ENCODE measurements at regions not wholly inside any gene's neighbourhood (a gene's known extent, or its start where the extent isn't known, plus 50 kb on each side); places are given as distances from the start of the nearest gene placed in this dataset.
"Not testable (repeated sequence)": the region's sequence is repeated elsewhere in the genome, so short reads cannot be mapped to it uniquely, and the experiment has no call there.

DNA sequence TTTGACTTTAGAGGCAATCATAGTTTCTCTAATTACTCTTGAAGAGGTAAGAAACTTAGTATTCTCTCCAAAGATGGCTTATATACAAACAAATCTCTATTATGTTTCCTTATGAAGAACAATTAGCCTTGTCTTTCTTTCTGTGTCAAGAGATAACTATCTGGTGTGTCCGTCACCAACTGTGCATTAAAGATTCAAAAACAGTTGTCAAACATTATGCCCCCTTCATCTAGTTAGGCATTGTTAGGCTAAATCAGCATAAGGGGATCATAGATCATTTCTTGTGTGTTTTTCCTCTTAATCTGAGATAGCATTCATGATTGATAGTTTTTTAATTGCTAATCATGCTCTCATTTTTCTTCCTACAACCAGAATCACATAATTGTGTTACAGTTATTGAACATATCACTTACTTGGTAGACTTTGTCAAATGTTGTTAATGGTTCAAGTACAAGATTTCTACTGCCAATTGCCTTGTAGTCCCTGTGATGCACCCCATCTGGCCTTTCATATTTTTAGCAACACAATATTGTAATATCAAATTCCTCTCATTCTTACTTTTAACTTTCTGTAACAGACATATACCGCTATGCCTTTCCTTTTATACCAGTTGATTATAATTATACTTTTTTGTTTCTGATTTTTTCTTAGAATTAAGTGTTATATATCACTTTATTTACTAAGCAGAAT is 612.7 kb downstream of the SLITRK6 start:
- no peak for DNase-seq

DNA sequence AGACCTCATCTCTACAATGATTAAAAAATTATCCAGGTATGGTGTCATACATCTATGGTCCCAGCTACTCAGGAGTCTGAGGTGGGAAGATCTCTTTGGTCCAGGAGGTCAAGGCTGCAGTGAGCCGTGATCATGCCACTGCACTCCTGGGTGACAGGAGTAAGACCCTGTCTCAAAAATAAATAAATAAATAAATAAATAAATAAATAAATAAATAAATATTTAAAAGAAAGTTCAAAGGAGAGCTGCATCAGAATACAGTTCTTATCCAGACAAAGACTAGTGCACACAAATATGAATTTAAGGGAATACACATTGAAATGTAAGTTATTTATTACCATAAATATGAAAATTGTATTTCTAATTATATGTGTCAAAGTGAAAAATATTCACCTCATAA is 624.9 kb downstream of the SLITRK6 start:
- DNase-seq: no peak

DNA sequence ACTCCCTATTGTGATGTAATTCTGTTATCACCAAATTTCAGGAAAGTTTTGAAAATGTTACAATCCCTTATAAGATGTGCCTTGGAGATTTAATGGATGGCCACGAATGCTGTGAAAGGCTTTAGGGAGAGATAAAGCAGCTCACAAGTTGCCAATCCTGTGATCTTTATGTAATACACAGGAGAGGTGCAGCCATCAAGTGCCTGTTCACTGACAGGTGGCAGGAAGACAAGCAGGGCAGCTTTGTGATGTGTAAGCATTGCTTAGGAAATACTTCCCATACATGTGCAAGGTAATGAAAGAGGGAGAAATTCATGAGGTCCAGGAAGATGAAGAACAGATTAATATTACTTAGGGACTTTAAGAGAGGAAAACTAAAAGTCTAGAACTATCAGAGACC is 628.8 kb downstream of the SLITRK6 start:
- DNase-seq: no peak

DNA sequence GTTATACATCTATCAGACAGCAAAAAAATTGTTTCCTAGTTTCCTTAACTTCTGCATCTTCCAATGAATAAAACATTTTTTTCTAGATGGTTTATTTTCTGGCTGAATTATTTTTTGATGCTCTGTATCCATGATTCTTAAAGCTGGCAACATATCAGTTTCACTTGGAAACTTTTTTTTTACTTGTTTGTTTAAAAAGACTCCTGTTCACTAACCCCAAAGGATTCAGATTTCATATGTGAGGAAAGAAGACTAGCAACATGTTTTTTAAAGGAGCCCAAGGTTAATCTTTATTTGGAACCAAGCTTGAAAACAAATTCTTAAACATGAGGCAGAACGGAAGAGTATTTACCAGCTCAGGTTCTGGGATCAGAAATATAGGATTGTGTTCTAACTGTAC is 632.3 kb downstream of the SLITRK6 start:
- DNase-seq: no peak

DNA sequence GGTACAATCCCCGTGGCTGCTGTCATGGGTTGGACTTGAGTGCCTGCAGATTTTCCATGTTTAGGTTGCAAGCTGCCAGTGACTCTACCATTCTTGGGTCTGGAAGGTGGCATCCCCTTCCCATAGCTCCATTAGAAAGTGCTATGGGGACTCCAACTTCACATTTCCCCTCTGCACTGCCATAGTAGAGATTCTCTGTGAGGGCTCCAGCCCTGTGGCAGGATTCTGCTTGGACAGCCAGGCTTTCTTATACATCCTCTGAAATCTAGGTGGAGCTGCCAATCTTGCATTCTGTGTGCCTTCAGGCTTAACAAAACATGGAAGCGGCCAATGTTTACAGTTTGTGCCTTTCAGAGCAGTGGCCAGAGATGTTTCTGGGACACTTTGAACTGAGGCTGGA is 636.2 kb downstream of the SLITRK6 start:
- no peak for DNase-seq

DNA sequence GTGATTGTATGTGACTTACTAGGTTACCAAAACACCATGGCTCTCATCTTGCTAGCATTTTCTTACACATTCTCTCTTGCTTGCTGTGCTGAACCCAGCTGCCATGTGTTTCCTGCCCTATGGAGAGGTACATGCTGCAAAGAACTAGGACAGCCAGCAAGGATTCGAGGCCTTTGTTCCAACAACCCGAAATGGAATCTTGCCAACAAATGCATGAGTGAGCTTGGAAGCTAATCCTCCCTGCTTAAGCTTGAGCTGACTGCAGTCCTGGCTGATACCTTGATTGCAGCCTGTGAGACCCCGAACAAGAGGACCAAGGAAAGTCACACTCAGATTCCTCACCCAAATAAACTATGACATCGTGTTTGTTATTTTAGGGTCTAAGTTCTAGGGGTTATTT is 651.2 kb downstream of the SLITRK6 start:
- no peak for DNase-seq

DNA sequence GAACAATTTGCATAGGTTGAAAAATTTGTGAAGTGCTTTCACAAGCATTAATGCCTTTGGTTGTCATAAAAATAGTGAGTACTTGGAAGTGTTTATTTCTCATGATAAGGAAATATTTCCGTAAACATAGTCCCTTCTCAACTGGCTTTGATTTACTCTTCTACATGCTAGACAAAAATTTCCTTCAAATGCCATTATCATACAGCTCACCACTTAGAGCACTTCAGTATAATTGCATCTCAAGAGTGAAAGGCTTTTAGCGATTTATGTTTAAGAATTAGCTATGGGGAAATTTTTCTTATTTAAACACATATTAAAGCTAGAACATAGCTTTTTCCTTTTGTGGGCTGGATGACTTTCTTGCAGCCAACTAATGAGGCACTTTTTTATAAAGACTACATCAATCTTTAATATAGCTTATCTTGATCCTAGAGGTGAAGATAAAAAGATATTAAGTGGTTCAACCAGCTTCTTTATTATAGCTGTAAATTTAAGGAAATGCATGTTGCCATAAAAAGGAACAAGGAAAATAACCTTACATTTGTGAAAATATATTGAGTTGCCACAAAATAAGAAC is 656.8 kb downstream of the SLITRK6 start:
- DNase-seq: no peak

DNA sequence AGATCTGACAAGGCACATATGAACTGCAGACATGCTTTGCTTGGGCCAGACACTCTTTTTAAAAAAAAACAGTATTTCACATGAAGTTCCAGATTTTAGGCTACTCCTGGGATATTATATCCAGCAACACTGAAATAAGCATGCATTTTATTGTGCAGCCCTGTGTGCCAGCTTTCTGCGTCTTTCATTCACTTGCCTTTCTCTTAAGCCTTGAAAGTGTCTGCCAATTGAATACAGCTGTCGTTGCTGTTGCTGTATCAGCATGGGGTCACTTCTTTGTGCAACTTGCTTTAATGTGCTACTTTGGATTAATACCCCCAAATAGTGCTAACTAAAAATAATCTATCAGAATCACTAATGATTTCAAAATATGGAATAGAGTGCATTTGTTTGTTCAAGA is 657.8 kb downstream of the SLITRK6 start:
- DNase-seq: no peak

DNA sequence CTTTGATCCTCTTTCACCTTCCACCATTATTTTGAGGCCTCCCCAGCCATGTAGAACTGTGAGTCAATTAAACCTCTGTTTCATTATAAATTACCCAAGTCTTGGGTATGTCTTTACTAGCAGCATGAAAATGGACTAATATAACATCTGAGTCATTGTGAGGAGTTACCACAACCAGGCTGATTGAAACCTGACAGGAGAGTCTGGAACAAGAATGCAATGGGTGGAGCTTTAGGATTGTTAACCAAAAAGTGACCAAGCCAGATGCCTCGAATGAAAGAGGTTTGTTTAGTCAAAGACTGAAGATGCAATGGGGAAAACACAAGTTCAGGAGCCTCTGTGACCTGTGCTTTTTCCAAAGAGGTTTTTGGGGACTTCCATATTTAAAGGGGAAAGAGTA is 659.0 kb downstream of the SLITRK6 start:
- no peak for DNase-seq

DNA sequence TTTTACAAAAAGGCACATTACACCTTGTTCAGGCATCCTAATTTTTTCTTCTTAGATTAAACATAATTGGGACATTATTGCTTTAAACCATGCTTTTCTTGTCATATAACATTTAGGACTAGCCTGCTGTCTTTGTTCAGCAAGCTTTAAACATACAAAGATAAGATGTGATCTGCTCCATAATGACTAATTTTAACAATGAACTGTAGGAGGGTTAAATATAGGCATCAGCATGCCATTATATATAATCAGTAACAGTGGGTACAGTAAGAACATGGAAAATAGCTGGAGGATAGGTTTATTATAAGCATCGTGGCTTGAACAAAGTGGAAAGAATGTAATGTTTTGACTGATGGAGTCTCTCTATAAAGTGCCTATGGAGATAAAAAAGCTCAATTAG is 661.7 kb downstream of the SLITRK6 start:
- DNase-seq: no peak

DNA sequence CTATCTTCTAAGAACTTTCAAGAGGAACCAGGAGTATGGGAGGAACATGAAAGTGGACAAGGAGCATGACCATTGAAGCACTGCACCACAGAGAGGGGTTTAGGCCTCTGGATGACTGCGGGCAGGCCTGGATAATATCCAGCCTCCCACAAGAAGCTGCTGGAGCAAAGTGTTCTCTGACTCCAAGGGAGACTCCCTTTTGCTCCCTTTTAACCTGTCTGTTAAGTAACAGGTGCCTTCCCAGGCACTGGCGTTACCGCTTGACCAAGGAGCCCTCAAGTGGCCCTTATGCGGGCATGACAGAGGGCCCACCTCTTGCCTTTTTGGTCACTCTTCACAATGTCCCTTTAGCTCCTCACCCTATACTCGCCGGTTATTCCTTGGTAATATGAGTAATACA is 666.2 kb downstream of the SLITRK6 start:
- DNase-seq: no peak

DNA sequence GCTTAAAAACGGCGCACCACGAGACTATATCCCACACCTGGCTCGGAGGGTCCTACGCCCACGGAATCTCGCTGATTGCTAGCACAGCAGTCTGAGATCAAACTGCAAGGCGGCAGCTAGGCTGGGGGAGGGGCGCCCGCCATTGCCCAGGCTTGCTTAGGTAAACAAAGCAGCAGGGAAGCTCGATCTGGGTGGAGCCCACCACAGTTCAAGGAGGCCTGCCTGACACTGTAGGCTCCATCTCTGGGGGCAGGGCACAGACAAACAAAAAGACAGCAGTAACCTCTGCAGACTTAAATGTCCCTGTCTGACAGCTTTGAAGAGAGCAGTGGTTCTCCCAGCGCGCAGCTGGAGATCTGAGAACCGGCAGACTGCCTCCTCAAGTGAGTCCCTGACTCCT is 675.7 kb downstream of the SLITRK6 start:
- not testable (repeated sequence) for DNase-seq

DNA sequence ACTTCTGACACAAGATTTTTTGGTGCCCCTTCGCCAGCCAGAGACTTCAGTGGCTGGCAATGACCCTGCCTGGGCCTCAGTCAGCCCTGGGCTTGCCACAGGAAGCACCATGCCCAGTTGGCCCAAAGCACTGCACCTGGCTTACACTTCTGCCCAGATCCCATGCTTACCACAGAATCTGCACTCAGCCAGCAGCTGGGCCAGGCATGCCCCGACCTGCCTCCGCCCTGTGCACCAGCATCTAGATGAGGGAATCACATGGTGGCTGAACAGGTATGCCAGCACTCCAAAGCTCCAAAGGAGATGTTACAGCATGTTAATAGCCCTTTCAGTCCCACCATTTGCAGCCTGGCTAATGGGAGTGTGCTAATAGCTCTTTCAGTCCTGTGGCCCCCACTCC is 690.9 kb downstream of the SLITRK6 start:
- DNase-seq: no peak

DNA sequence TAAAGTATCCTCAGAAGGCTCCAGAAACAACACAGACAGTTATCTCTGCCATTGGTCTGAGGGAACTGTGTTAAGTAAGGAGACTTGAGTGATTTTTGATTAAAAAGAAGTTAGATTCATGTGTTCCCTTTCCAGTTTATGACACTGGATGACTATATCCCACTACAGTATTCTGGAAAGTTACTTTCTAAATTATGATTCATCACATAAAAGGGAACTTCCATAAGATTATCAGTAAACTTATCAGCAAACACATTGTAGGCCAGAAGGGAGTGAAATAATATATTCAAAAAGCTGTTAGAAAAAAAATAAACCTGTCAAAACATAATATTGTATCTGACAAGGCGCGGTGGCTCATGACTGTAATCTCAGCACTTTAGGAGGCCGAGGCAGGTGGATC is 700.0 kb downstream of the SLITRK6 start:
- DNase-seq: no peak

DNA sequence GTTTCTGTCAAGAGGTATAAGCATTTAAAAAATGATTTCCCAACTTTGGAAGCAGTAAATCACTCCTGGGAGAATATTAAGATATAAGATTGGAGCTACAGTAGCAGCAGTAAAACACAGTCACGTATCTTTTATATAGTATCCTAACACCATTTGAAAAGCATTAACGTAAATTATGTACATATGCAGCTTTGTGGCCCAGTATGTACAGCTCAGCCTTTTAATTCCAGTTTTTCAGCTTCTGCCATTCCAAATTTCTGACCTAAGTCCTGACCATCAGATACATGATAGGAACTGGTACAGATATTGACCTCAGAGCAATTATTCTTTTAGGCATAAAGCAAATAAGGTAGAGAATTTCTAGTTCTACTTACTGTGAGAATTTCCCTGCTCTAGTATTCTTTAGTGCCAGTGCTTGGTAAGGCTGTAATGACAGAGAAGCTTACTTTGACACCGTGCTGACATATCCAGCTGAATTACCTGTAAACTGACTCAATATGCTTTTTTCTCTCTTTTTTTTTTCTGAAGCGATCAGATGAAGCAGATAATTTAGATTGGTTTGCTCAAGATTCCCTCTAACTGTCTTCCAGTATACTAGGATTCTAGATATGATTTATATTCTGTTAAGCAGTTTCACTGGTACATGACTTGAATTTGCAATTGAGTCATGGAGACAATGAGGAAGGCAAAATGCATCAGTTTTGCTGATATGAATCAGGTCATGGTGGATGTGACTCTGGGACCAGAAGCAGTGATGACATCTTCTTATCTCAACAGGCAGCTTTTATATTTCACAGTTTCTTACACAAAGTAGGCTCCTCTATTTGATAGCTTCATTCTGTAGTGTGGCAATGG is 703.6 kb downstream of the SLITRK6 start:
- DNase-seq: no peak

DNA sequence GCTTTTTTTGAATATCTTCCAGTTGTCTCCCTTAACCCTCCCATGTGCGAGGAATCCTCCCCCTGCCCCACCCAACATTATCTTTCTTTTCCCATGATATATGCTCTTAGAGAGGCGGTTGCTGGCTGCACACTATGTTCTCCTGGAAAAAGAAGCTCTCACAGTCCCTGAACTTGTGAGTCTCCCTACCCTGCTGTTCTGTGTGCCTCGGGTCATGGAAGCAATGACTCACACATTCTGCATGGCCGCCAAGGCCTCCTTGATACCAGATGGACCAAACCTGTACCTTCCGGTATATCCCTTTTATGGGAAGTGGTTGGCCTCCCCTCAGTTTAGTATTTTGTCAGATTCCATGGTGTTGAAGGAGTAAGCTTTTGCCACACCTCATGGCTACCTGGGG is 705.4 kb downstream of the SLITRK6 start:
- no peak for DNase-seq

DNA sequence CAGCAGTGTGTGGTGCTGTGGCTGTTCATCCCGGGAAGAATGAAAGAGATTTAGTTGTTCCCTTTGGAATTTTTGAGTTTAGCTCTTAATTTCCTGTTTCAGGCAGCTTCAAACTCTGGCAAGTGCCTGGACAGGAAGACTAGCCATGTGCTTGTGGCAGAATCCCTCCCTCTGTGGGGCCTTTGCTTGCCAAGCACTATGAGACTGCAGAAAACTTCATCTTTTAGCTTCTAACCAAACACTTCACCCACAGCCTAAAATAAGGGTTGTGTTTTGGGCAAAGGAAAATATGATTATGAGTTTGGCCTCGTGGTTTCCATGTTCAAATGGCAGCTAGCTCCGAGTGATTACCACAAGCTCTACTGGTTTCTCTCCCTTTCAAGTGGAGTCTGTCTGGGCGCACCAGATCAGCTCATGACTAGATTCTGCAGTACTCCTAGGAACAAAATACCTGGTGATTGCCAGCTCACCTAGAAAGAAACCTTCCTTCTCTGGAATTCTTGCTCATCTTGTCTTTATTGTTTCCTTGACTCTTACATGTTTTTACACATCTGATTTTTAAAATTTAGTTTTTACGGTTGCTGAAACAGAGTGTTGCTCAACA is 707.5 kb downstream of the SLITRK6 start:
- DNase-seq: no peak

DNA sequence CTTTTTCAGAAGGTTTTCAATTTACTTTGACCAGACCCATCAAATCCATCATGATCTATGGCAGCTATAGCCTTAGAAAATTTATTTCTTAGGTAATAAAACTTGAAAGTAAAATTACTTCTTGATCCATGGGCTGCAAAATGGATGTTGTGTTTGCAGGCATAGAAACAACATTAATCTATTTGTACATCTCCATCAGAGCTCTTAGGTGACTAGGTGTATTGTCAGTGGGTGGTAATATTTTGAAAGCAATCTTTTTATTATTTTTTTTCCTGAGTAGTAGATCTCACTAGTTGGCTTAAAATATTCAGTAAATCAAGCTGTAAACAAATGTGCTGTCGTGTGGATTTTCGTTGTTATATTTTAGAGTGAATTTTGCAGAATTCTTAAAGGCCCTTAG is 710.0 kb downstream of the SLITRK6 start:
- no peak for DNase-seq

DNA sequence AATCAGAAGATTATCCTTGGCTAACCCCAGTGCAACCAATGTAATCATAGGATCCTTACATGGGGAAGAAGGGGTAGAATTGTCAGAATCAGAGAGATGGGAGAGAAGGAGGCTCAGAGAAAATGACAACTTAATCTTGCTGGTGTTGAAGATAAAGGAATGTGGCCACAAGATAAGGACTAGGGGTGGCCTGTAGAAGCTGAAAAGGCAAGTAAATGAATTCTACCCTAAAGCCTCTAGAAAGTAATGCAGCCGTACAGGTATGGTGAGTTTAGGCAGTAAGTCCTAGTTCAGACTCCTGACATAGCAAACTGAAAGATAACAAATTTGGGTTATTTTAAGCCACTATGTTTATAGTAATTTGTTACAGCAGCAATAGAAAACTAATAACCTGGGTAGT is 718.5 kb downstream of the SLITRK6 start:
- DNase-seq: no peak

DNA sequence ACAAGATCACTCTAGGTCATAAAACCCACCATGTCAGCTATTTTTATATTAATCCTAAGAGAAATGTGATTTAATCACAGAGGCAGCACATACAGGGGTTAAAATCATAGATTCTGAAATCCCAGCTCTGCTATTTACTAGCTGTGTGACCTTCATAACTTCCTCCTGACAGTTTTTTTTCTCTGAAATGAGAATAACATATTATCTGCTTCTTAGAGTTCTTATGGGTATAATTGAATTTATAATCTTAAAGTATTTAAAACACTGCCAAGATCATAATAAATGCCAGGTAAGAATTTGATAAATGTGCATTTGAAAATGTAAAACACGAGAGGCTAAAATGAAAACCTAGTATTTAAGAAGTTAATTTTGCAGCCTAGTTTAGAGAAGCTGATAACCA is 722.9 kb downstream of the SLITRK6 start:
- no peak for DNase-seq

DNA sequence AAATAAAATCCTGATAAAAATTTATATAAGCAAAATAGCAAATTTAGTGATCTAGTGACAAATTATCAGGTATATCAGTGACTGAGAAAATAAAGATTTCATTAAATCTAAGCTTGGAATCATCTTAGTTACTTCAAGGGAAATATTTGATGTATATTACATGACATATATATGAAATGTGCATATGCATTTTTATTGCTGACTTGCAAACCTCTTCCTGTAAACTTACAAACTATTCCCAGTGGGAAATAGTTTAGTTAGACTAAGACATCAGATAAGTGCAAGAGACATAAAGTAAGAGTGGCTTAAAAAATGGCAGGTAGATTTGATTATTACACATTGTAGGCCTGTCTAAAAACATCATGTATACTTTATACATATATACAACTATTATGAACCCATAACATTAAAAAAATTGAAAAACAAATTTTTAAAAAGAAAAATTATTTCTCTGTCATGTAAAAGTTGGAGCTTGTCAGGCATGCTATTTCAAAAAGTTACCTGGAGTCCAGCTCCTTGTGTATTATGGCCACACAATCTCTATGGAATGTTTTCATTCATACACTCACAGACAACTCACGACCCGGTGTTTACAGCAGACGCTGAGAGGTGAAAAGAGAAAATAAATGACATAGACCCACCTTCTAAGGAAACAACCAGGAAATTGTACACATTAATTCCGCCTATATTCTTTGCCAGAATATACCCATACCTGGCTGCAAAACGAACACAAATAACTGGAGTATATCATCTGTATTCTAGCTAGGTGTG is 724.5 kb downstream of the SLITRK6 start:
- DNase-seq: no peak

DNA sequence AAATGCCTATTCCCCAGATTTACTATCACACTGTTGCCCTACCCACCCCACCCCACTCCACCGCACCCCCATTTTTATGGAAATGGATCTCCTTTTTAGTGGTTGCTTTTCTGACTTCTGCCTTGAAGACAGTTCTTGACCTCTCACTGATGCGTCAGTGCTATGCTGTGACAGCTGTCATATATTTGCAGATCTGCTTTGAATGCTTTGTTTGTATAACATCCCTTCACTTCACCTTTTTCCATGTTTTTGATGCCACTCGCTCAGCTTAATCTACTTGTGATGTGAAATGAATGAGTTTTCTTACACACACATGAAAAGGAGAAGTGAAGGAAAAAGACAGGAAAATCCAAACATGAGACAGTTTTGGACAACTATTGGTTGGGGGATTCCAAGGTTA is 731.0 kb downstream of the SLITRK6 start:
- DNase-seq: no peak

DNA sequence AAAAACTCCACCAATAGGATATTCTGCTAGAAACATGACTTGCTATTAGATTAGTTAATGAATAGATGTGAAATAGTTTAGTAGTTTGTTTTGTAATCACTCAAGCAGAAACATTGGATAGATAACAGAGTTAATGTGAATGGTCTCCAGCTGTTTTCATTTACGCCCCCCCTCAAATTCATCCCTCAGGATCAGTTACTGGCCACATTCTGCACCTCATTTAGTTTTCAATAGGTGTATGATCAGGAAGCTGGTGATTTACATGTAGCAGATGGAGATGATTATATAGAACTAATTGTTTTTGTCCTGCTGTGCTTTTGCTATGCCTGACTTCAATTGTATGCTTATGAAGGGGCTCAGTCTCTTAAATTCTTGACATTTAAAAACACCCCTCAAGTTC is 759.0 kb downstream of the SLITRK6 start:
- no peak for DNase-seq

Measured in stimulated activated CD4-positive, alpha-beta T cell treated with anti-CD3 and anti-CD28 coated beads, Interleukin-12 subunit alpha, Interleukin-12 subunit beta, amount 100 ng/mL, for 4 hours (primary cell).